HS-27A (cell line): ENCODE measurements at regions not wholly inside any gene's neighbourhood (a gene's known extent, or its start where the extent isn't known, plus 50 kb on each side); places are given as distances from the start of the nearest gene placed in this dataset.

Experiments used
- DNase-seq: peaks from one replicate; pipeline ENCODE4 v3.0.0-alpha.2; 2012; ENCODE audit warnings: low read depth, missing footprints

GRCh38 chr17:79444198-79444597 is 166.7 kb downstream of the RBFOX3 start:
- no peak for DNase-seq

GRCh38 chr17:79443026-79443425 is 167.8 kb downstream of the RBFOX3 start:
- DNase-seq, result no peak

DNA sequence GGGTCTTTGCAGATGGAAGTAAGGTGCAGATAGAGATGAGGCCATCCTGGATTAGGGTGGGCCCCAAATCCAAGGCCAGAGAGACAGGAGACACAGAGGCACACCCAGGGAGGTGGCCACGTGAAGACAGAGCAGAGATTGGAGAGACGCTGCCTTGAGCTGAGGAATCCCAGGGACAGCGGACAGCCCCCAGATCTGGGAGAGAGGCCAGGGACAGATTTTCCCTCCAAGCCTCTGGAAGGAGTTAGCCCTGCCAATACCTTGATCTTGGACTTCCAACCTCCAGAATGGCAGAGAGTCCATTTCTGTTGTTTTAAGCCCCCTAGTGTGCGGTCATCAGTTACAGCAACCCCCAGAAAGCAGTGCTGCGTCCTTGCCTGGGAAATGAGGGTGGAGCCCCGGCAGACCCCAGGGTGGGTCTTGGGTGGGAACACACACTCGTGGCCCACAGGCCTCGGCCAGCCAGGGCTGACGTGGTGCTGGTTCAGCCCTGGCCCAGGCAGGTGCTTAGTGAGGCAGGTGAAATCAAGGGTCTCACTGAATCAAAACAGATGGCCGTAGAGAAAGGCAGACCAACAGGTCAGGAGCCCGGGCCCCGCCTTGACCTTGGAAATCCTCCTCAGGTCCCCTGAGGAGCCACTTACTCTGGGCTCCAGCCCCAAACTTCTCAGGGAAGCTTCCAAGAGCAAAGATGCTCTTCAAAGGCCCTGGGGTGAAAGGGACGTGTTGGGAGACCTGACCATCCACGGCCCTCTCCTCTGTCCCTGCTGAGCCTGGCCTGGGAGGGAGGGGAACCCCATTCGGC is 169.3 kb downstream of the RBFOX3 start:
- no peak for DNase-seq

DNA sequence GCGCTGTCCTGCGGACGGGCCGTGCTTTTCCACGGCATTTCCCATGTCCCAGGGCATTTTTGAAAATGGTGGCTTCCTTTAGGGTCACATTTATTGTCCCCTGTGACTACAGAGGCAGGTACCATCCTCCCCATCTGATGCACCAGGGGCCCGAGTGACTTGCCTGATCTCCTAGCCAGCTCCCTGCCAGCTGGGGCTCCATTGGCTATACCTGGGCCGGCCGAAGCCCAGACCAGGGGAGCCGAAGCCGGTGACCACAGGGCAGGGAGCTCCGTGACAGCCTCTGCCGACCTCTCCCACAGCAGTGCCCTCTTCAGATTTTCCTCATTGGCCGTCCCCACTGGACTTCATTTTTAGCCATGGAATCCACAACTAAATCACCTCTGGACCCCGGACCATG is 170.6 kb downstream of the RBFOX3 start:
- no peak for DNase-seq

GRCh38 chr17:79439493-79439892 is 171.4 kb downstream of the RBFOX3 start:
- no peak for DNase-seq

DNA sequence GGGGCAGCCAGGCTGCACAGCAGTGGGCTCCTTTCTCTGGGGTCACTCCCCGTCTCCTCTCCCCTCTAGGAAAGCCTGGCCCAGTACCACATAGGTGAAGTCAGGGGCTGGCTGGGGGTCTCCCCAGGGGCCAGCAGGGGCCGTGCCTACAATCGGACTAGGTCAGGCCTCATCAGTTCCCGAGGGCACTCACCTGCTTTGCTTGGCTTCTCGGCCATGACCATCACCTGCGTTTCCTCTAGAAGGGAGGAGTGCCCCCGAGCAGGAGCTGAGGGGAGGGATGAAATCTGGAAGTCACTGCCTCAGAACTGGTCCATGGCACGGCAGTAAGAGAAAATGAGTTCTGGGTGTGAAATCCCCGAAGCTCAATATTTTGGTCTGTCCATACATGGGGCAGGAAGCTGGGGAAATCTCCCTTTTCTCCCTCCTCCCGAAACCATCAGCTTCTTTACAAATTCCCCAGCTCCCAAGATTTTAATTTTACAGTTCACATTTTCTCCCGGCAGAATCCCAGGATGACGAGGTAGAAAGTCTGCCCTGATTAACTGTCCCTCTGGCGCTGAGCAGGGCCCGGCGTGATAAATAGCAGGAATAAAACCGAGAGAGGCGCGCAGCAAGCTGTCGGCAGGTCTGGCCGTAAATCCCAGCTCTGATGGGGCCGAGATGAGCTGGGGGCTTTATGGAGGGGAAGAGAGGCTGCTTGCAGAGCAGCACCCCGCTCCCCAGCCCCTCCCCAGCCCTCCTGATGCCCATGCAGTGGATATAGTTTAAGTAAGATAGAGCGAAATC is 172.1 kb downstream of the RBFOX3 start:
- DNase-seq, result no peak

DNA sequence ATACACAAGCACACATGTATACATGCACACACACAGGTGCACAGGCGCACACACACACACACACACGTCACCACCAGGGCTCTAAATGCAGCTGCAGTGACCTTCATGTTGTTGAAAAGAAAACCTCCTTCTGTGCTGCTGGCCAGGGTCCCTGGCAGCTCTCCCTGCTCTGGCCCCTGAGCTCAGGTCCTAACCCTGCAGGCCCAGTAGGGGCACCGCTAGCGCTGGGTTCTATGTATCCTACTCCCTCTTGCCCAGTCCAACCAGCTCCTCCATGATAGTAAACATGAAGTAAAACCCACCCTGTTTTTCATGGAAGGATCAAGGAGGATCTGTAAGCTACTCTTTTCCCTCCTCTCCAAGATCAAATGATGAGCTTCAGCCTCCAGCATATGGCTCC is 172.8 kb downstream of the RBFOX3 start:
- no peak for DNase-seq

DNA sequence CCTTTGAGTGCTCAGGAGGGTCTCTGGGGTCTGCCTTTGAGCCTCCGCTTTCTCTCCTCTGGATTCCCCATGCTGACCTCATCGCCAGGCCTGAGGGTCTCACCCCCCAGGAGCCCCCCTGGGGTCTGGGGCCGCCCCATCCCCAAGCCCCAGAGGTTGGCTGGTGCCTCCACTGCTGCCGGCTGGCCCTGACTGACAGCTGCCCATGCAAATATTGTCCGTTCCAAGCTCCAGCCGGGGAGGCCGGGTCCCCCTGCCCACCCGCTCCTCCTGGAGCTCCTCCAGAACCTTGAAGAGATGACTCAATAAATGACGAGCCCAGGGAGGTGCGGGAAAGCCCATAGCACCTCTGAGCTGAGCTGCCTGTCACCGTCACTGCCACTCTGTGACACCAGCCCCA is 173.8 kb downstream of the RBFOX3 start:
- no peak for DNase-seq

DNA sequence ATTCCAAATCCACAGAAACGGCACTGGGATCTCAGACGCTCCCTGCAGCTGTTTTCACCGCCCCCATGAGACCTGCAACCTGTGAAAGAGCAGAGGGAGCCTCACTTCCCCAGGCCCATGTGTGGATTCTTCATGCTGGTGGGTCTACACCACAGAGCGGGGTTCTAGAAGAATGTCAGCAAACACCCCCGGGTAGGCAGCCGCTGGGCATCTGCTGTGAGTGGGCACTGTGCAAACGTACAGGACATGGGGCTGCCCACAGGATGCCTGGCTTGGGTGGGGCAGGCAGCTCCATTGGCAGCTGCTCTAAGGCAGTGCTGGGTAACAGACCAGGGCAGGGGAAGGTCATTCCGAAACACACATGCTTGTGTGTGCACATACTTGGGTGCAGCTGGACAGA is 174.9 kb downstream of the RBFOX3 start:
- DNase-seq, result no peak

DNA sequence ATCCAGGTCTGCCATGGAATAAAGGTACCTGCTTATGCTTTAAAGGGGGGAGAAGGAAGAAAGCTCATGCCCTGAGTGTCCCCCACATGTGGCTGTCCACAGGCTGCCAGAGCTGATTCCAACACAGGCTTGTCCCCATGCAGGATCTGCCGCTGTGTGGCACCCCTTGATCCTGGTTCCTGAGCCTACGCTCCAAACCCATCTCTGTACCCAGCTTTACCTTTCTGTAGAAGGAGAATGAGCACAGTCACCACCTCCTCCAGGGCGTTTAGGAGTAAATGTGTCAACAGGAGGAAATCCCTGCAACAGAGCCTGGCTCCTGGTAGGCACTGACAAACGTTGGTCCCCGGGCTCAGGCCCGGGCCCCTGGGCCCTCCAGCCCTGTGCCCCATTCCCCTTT is 175.6 kb downstream of the RBFOX3 start:
- no peak for DNase-seq

DNA sequence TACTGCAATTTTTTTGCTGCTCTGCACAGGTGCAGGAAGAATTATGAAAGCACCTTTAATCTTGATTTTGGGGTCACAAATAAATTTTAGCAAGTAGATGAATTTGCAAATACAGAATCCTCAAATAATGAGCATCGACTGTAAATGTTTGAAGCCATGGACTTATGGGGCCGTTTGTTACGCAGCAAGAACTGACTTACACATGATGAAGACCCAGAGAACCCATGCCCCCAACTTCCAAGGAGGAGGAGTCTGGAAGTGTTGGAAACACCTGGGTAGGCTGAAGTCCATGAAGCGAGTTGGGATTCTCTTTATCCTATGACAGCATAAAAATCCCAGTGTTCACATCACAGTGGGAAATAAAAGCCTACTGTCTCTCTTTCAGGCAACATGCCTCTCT is 176.6 kb downstream of the RBFOX3 start:
- no peak for DNase-seq

DNA sequence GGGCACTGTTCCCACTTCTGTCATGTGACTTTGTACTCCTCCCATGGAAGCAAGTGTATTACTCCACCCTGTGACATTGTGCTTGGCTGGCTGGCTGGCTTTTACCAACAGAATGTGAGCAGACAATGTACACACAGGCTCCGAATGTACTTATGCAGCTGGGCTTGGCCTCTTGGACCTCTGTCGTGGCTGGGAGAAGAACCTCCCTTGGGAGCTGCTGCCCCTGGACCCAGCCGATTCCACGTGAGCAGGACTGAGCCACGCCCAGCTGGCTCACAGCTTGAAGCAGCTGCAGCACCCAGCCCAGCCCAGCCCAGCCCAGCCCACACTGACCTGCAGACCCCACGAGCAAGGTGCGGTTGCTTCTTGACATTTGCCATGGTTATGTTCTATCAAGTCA is 177.5 kb downstream of the RBFOX3 start:
- no peak for DNase-seq

DNA sequence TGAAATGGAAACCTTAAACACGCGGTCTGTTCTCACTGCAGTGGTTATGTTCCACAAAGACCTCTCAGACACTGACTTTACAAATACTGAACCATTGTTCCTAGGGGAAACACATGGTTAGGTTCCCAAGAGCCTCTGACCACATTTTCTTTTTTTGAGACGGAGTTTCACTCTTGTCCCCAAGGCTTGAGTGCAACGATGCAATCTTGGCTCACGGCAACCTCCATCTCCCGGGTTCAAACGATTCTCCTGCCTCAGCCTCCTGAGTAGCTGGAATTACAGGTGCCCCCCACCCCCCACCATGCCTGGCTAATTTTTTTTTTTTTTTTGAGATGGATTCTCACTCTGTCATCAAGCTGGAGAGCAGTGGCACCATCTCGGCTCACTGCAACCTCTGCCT is 179.7 kb downstream of the RBFOX3 start:
- no peak for DNase-seq

DNA sequence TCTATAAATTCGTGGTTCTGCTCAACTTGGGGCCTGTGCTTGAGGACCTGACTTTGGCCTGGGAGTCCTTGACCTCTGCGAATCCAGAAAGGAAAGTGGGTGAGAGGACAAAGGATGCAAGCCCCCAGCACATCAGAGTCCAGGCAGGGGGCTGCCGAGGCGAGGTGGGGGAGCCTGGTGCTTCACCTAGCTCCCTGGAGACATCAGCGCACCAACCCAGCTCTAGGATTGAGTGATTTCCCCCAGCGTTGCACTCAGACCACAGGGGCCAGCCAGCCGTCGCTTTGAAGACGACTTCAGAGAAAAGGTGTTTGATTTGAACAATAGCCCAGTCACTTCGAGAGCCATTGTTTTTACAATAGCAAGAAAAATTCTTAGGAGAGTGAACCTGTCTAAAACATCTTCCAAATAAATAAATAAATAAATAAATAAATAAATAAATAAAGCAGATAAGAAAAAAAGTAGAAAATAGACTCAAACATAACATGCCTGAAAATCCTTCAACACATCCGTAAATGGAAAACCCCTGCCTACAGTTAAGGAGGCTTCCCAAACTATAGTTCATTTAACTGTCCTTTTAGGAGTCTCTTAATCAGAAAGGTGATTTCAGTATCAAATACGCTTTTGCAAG is 180.9 kb downstream of the RBFOX3 start:
- DNase-seq, result no peak

DNA sequence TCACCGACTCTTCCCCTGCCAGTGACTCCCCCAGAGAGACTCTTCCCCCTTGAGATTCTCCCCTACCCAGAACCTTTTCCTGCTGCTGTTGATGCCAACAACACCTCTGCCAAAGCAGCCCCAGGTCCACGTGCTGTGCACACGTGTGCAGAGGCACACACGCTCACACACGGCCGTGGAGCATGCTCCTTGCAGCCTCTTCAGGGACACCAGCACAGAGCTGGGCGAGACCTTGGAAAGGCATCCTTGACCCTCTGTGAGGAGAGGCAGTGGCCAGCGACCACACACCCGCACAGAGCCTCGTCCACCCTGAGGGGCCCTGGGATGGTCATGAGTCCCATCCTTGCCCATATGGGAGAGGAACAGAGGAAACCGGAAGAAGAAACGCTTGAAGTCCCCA is 181.9 kb downstream of the RBFOX3 start:
- no peak for DNase-seq

DNA sequence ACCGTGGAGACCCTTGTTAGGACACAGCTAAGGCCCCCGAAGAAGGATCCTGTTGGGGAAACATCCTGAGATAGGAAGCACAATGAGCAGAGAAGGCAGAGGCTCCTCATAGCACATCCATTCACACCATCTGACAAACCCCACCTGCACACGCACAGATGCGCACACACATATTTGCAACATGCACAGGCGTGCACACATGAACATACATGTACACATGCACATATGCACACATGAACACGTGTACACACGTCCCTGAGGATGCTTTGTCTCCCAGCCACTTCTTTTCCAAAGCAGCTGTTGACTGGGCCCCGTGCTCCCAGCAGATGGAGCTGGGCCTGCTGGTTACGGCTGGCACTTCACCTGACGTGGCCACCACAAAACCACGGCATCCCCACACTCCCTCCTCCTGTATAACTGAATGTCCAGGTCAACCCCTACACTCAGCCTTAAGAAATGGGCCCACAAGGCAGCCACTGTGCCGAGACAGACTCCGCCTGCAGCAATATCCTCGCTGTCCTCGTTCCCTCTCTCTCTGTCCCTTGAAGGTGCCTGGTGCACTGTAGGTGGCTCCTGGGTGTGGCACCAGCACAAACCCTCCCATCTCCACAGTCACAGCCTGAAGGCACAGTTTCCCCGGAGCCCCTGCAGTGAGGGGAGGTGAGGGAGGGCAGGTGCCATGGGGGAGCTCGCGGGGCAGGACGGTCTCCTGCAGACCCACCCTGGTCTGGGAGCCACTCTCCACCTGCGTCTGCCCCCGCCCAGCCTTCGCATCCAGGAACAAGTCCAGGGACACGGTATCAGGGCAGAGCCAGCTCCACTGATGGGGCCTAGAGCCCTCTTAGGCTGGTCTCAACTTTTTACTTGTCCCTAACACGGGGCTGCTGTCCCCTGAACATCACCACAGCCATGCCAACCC is 183.0 kb downstream of the RBFOX3 start:
- DNase-seq, result no peak

DNA sequence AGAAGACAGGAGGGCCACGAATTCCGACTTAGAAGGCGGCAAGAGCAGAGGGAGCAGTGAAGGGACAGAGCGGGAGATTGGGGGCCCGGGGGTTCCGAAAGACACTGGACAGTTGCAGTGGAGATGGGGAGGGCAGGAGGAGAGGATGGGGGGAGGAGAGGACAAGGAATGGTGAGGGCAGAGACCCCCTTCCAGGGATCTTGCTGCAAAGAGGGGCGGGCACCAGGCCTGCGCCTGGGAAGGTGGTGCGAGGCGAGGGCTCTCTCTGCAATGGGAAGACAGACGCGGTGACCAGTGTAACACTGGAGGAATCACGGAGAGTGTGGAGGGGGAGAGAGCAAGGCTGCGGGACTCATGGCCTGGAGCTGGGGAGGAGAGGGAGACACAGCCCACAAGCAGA is 185.2 kb downstream of the RBFOX3 start:
- DNase-seq, result no peak

DNA sequence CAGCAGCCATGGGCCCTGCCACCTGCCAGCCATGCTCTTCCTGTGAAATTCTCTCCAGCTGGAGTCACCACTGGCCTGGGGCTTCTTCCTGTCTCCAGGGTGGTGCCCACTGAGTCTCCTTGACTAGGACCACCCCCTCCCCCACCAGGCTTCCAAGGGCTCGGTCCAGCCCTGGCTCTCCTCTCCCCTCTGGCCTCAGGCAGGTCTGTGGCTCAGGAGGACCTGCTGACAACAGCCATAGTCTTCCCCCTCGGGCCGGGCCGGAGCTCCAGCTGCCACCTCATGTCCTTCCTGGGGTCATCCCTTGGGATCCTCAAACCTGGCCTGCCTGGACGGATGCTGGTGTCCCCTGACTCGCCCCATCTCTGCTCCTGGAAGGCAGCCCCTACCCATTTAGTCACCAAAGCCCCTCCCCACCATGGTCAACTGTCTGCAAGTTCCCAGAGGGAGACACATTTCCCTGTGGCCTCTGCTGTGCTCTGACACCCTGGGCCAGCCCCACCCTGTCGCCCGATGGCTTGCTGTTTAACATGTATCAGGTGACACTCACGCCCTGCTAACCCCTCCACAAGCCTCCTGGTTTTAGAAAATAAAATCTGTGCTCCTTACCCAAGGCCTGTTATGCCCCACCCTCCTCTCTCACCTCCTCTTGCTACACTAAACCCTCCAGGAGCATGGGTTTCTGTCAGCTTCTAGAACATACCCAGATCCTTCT is 186.2 kb downstream of the RBFOX3 start:
- no peak for DNase-seq

DNA sequence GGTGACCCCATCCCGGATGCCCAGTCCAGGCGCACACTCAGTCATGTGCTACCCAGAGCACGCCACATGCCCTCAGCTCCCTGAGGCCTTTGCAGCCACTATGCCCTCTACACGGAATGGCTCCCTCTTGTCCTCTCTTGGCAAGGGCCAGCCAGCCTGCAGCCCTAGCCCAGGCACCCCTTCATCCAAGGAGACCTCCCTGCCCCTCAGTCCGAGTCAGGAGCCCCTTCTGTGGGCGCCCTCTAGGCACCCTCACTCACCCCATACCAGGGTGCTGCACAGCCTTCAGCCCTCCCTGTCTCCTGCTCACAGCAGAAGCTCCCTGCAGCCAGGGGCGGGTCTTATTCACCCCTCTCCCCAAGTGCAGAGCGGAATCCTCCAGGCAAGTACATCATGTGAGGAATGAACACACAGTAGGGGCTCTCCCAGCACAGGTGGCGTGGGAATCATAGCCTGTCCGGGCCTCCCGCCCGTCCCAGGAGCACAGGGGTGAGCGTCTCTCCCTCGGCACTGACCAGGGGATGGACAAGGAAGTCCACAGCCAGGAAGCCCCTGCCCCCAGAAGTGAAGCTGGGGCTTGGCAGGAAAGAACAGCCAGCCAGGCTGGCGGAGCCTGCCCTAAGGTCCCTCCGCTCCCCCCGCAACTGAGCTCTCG is 186.9 kb downstream of the RBFOX3 start:
- DNase-seq, result no peak

GRCh38 chr17:79422236-79422635 is 188.6 kb downstream of the RBFOX3 start:
- no peak for DNase-seq
